ENCODE measurements at regions not wholly inside any gene's neighbourhood (a gene's known extent, or its start where the extent isn't known, plus 50 kb on each side); places are given as distances from the start of the nearest gene placed in this dataset.

GRCh38 chr4:54819034-54819433, 161.3 kb downstream of the KIT start:
- Histone ChIP-seq H3K4me1 (no peaks in the 10 kb centered on the region), H3K9me3 (no peaks in the 10 kb centered on the region), H3K36me3 (ENCODE audit: control insufficient read depth, insufficient read depth, low read length) (no peaks in the 10 kb centered on the region), H3K27me3 (replicated peaks; ENCODE audit: control insufficient read depth, insufficient read depth, low read length) (no peaks in the 10 kb centered on the region), H3K4me3 (ENCODE audit: low read depth, low read length) (no peak overlapping the region)
- intact Hi-C loops (cut with micrococcal nuclease; ENCODE audit: unreplicated experiment) = no loop called here
- no TSS peak for BruUV-seq (replicated peaks)
- Mint-ChIP-seq H3K4me3 (ENCODE audit: unreplicated experiment) (no peak overlapping the region), H3K27me3 (ENCODE audit: insufficient read depth, unreplicated experiment) (peaks cover 10% of the 10 kb centered on the region), H3K36me3 (ENCODE audit: insufficient read depth, unreplicated experiment) (no peaks in the 10 kb centered on the region), H3K27ac (ENCODE audit: unreplicated experiment) (no peak overlapping the region), H3K9me3 (ENCODE audit: unreplicated experiment) (no peaks in the 10 kb centered on the region), H3K4me1 (ENCODE audit: low read depth, unreplicated experiment) (no peaks in the 10 kb centered on the region)
- TF ChIP-seq CTCF (IDR thresholded peaks at IDR 0.05; ENCODE audit: insufficient read depth in 1 of 2, low read depth in 1 of 2, low read length in 1 of 2, severe bottlenecking in 1 of 2, unreplicated experiment in 1 of 2) = no peak
- no peak for DNase-seq
- ChIA-PET POLR2A (no interaction called here), CTCF (interaction anchor here (0.6 kb wide), 1 partner anchor 1656 kb away, joined by 7 read pairs; no protein-coding TSS in a partner anchor)

DNA sequence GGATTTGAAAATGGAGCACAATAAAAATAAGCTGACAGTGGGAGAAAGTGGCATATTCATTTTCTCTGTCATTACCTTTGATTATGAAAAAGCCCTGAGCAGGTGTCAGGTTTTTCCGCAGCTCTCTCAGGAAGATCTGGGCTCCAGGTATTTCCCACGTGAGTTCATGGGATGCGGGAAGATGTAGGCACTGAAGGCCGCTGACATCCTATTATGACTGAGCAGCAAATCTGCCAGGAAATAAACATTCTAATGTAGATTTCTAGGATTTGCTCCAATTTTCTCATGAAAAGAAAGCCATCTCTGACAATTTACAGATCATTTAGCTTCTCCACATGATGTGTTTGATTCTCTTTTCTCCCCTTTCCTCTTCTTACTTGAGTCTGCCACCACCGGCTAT, 160.7 kb downstream of the KIT start:
- H3K36me3 ChIP-seq (ENCODE audit: control insufficient read depth, insufficient read depth, low read length) = no peaks in the 10 kb centered on the region
- TF ChIP-seq CTCF (IDR thresholded peaks at IDR 0.05; ENCODE audit: insufficient read depth in 1 of 2, low read depth in 1 of 2, low read length in 1 of 2, severe bottlenecking in 1 of 2, unreplicated experiment in 1 of 2) = no peak
- no peaks in the 10 kb centered on the region for H3K4me1 ChIP-seq
- no peak overlapping the region for H3K4me3 ChIP-seq (ENCODE audit: low read depth, low read length)
- no peaks in the 10 kb centered on the region for H3K9me3 Mint-ChIP-seq (ENCODE audit: unreplicated experiment)
- H3K9me3 ChIP-seq = no peaks in the 10 kb centered on the region
- ChIA-PET CTCF (no interaction called here), POLR2A (no interaction called here)
- H3K27me3 Mint-ChIP-seq (ENCODE audit: insufficient read depth, unreplicated experiment) = peaks cover 10% of the 10 kb centered on the region
- BruUV-seq (replicated peaks) = no TSS peak
- H3K4me1 Mint-ChIP-seq (ENCODE audit: low read depth, unreplicated experiment) = no peaks in the 10 kb centered on the region
- no peaks in the 10 kb centered on the region for H3K27me3 ChIP-seq (replicated peaks; ENCODE audit: control insufficient read depth, insufficient read depth, low read length)
- no peak overlapping the region for H3K4me3 Mint-ChIP-seq (ENCODE audit: unreplicated experiment)
- no peak for DNase-seq
- H3K27ac Mint-ChIP-seq (ENCODE audit: unreplicated experiment) = no peak overlapping the region
- no peaks in the 10 kb centered on the region for H3K36me3 Mint-ChIP-seq (ENCODE audit: insufficient read depth, unreplicated experiment)
- intact Hi-C loops (cut with micrococcal nuclease; ENCODE audit: unreplicated experiment) = no loop called here

- no TSS peak for BruUV-seq (replicated peaks)
- intact Hi-C loops (cut with micrococcal nuclease; ENCODE audit: unreplicated experiment) = no loop called here
- Mint-ChIP-seq H3K4me3 (ENCODE audit: unreplicated experiment) (no peak overlapping the region), H3K4me1 (ENCODE audit: low read depth, unreplicated experiment) (no peaks in the 10 kb centered on the region), H3K9me3 (ENCODE audit: unreplicated experiment) (no peaks in the 10 kb centered on the region), H3K27ac (ENCODE audit: unreplicated experiment) (no peak overlapping the region), H3K36me3 (ENCODE audit: insufficient read depth, unreplicated experiment) (no peaks in the 10 kb centered on the region), H3K27me3 (ENCODE audit: insufficient read depth, unreplicated experiment) (peaks cover 16% of the 10 kb centered on the region)
- ChIA-PET POLR2A (no interaction called here), CTCF (no interaction called here)
- TF ChIP-seq CTCF (IDR thresholded peaks at IDR 0.05; ENCODE audit: insufficient read depth in 1 of 2, low read depth in 1 of 2, low read length in 1 of 2, severe bottlenecking in 1 of 2, unreplicated experiment in 1 of 2) = no peak
- no peak for DNase-seq
- no peaks in the 10 kb centered on the region for H3K27me3 ChIP-seq (replicated peaks; ENCODE audit: control insufficient read depth, insufficient read depth, low read length)
- H3K9me3 ChIP-seq = no peaks in the 10 kb centered on the region
- no peaks in the 10 kb centered on the region for H3K4me1 ChIP-seq
- no peaks in the 10 kb centered on the region for H3K36me3 ChIP-seq (ENCODE audit: control insufficient read depth, insufficient read depth, low read length)
- no peak overlapping the region for H3K4me3 ChIP-seq (ENCODE audit: low read depth, low read length)
Observed at GRCh38 chr4:54813674-54814073, 155.9 kb downstream of the KIT start.

All from Caco-2 (cell line).